Peyer's patch (tissue), 4 donors: ENCODE measurements at regions not wholly inside any gene's neighbourhood (a gene's known extent, or its start where the extent isn't known, plus 50 kb on each side); places are given as distances from the start of the nearest gene placed in this dataset.

Experiments used
- CTCF ChIP-seq, 6 experiments: fragments of 450-650 bp in 4 of 6; fragments of 200-600 bp in 2 of 6; sonication (generic) in 1 of 6; IDR thresholded peaks; one replicate each; pipeline ENCODE4 v1.5.1; 2017 to 2019; ENCODE audit warnings: antibody characterized with exemption in 6 of 6, mild to moderate bottlenecking in 3 of 6, moderate library complexity in 1 of 6
- POLR2A ChIP-seq, 2 donors: fragments of 450-650 bp; IDR thresholded peaks; one replicate each; pipeline ENCODE4 v1.5.1; 2017; ENCODE audit warnings: antibody characterized with exemption in 2 of 2, mild to moderate bottlenecking in 2 of 2, moderate library complexity in 2 of 2

- TF ChIP-seq POLR2A (IDR thresholded peaks at IDR 0.05) (no peak), CTCF (IDR thresholded peaks at IDR 0.05) (no peak)
Observed at GRCh38 chr3:167146911-167147310, 233.2 kb downstream of the ZBBX start.
